Occipital lobe (tissue), 1 donor: ENCODE measurements at regions not wholly inside any gene's neighbourhood (a gene's known extent, or its start where the extent isn't known, plus 50 kb on each side); places are given as distances from the start of the nearest gene placed in this dataset.
"Not testable (repeated sequence)": the region's sequence is repeated elsewhere in the genome, so short reads cannot be mapped to it uniquely, and the experiment has no call there.

Experiments used
- DNase-seq: peaks from one replicate; lab custom pipeline; 2025; lab: John Stamatoyannopoulos, UW

- no peak for DNase-seq
These were observed 448.5 kb upstream of the RPS6KA3 start for GRCh38 chrX:20715176-20715575.

- no peak for DNase-seq
These were observed 446.1 kb upstream of the RPS6KA3 start for GRCh38 chrX:20712811-20713210.

- DNase-seq = no peak
These were observed 444.7 kb upstream of the RPS6KA3 start for GRCh38 chrX:20711366-20711765.

GRCh38 chrX:20693078-20693477 lies 426.4 kb upstream of the RPS6KA3 start:
- DNase-seq = no peak

GRCh38 chrX:20686256-20686655 lies 419.5 kb upstream of the RPS6KA3 start:
- no peak for DNase-seq

GRCh38 chrX:20685652-20686051 lies 418.9 kb upstream of the RPS6KA3 start:
- no peak for DNase-seq

GRCh38 chrX:20681683-20682082 lies 415.0 kb upstream of the RPS6KA3 start:
- DNase-seq = no peak

- DNase-seq = no peak
These were observed 414.3 kb upstream of the RPS6KA3 start for GRCh38 chrX:20680998-20681397.

GRCh38 chrX:20672476-20672875 lies 405.8 kb upstream of the RPS6KA3 start:
- no peak for DNase-seq

- DNase-seq = not testable (repeated sequence)
These were observed 405.0 kb upstream of the RPS6KA3 start for GRCh38 chrX:20671746-20672145.

GRCh38 chrX:20670611-20671010 lies 403.9 kb upstream of the RPS6KA3 start:
- no peak for DNase-seq

GRCh38 chrX:20668550-20668949 lies 401.8 kb upstream of the RPS6KA3 start:
- no peak for DNase-seq

- DNase-seq = no peak
These were observed 399.6 kb upstream of the RPS6KA3 start for GRCh38 chrX:20666331-20666730.

- DNase-seq = no peak
These were observed 398.8 kb upstream of the RPS6KA3 start for GRCh38 chrX:20665481-20665880.

- DNase-seq = peak; percentile 1
These were observed 398.1 kb upstream of the RPS6KA3 start for GRCh38 chrX:20664774-20665173.

GRCh38 chrX:20664131-20664530 lies 397.4 kb upstream of the RPS6KA3 start:
- no peak for DNase-seq

- no peak for DNase-seq
These were observed 396.6 kb upstream of the RPS6KA3 start for GRCh38 chrX:20663336-20663735.

GRCh38 chrX:20656721-20657120 lies 390.0 kb upstream of the RPS6KA3 start:
- no peak for DNase-seq

- DNase-seq = no peak
These were observed 387.9 kb upstream of the RPS6KA3 start for GRCh38 chrX:20654596-20655106.

- DNase-seq = no peak
These were observed 386.4 kb upstream of the RPS6KA3 start for GRCh38 chrX:20653070-20653469.

GRCh38 chrX:20641954-20642353 lies 375.2 kb upstream of the RPS6KA3 start:
- no peak for DNase-seq

GRCh38 chrX:20639115-20639514 lies 372.4 kb upstream of the RPS6KA3 start:
- DNase-seq = no peak

GRCh38 chrX:20637351-20637750 lies 370.6 kb upstream of the RPS6KA3 start:
- no peak for DNase-seq

GRCh38 chrX:20633451-20633850 lies 366.7 kb upstream of the RPS6KA3 start:
- DNase-seq = no peak
